ENCODE measurements at regions not wholly inside any gene's neighbourhood (a gene's known extent, or its start where the extent isn't known, plus 50 kb on each side); places are given as distances from the start of the nearest gene placed in this dataset.

DNA sequence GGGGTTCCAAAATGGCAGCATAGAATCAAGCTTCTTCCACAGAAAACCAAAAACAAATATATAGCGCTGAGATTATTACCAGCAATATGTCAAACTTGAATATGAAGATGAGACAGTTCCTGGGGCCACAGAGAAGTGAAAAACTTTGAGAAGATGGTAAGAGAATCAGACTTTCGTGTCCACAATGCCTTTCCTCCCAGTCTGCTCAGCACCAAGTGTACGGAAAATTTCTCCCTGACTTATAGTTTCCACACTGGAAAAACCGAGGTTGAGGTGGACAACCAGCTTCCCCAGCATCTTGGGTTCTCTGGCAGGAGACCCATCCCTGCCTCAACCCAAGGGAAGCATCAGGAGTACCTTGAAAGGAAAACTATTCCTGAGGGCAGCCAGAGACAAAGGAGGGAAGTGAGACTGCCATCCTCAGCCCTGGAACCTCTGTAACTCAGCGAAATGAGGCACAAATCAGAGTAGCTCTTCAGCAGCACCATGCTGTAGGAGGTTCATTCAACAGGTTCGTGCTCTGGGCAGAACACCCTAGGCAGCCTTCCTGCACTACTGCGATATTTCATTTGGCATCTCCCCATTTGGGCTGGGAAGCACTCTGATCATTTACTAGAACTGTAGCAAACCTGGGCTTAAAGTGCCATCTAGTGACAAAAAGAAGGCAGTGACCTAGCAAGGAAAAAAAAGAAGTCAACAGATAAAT is 52.4 kb upstream of the CAPRIN2 start:
- in situ Hi-C loops (cut with HindIII; ENCODE audit: low pct_ligation_motif_present, low sequenced_read_pairs) = no loop called here
- Histone ChIP-seq H3K36me3 (replicated peaks) (no peaks in the 10 kb centered on the region), H3K27me3 (replicated peaks) (no peaks in the 10 kb centered on the region), H3K27ac (no peak overlapping the region), H3K4me3 (ENCODE audit: low read depth, low read length) (no peak overlapping the region)
- TF ChIP-seq CTCF (IDR thresholded peaks at IDR 0.05; ENCODE audit: low read depth, low read length, missing control alignments) = peak; percentile 72
- peak; percentile 68 for DNase-seq

- Histone ChIP-seq H3K27me3 (replicated peaks) (no peaks in the 10 kb centered on the region), H3K27ac (no peak overlapping the region), H3K4me3 (ENCODE audit: low read depth, low read length) (no peak overlapping the region), H3K36me3 (replicated peaks) (peaks cover 2% of the 10 kb centered on the region)
- in situ Hi-C loops (cut with HindIII; ENCODE audit: low pct_ligation_motif_present, low sequenced_read_pairs) = no loop called here
- no peak for TF ChIP-seq CTCF (IDR thresholded peaks at IDR 0.05; ENCODE audit: low read depth, low read length, missing control alignments)
- no peak for DNase-seq
Observed at GRCh38 chr12:30805959-30806358, 51.2 kb upstream of the CAPRIN2 start.
